ENCODE measurements at regions not wholly inside any gene's neighbourhood (a gene's known extent, or its start where the extent isn't known, plus 50 kb on each side); places are given as distances from the start of the nearest gene placed in this dataset.

- no peak for DNase-seq (ENCODE audit: low spot score)
- intact Hi-C loops (cut with DNase I), result no loop called here
Measured at GRCh38 chr5:58057324-58057723, 402.6 kb downstream of the PLK2 start.

- no peak for DNase-seq (ENCODE audit: low spot score)
- intact Hi-C loops (cut with DNase I), result no loop called here
Measured at GRCh38 chr5:58056546-58056945, 403.3 kb downstream of the PLK2 start.

GRCh38 chr5:58054018-58054417 is 405.9 kb downstream of the PLK2 start:
- intact Hi-C loops (cut with DNase I), result no loop called here
- no peak for DNase-seq (ENCODE audit: low spot score)

- intact Hi-C loops (cut with DNase I), result no loop called here
- no peak for DNase-seq (ENCODE audit: low spot score)
Measured at GRCh38 chr5:58048954-58049353, 410.9 kb downstream of the PLK2 start.

GRCh38 chr5:58048185-58048925 is 411.5 kb downstream of the PLK2 start:
- DNase-seq (ENCODE audit: low spot score), result no peak
- intact Hi-C loops (cut with DNase I), result no loop called here

- DNase-seq (ENCODE audit: low spot score), result no peak
- intact Hi-C loops (cut with DNase I), result no loop called here
Measured at GRCh38 chr5:58046371-58046770, 413.5 kb downstream of the PLK2 start.

- intact Hi-C loops (cut with DNase I), result no loop called here
- no peak for DNase-seq (ENCODE audit: low spot score)
Measured at GRCh38 chr5:58044166-58044565, 415.7 kb downstream of the PLK2 start.

GRCh38 chr5:58043032-58043945 is 416.6 kb downstream of the PLK2 start:
- intact Hi-C loops (cut with DNase I), result no loop called here
- DNase-seq (ENCODE audit: low spot score), result no peak

- intact Hi-C loops (cut with DNase I), result no loop called here
- no peak for DNase-seq (ENCODE audit: low spot score)
Measured at GRCh38 chr5:58041884-58042283, 418.0 kb downstream of the PLK2 start.

GRCh38 chr5:58040846-58041245 is 419.0 kb downstream of the PLK2 start:
- intact Hi-C loops (cut with DNase I), result no loop called here
- no peak for DNase-seq (ENCODE audit: low spot score)

GRCh38 chr5:58040044-58040443 is 419.8 kb downstream of the PLK2 start:
- intact Hi-C loops (cut with DNase I), result no loop called here
- DNase-seq (ENCODE audit: low spot score), result no peak

- no peak for DNase-seq (ENCODE audit: low spot score)
- intact Hi-C loops (cut with DNase I), result no loop called here
Measured at GRCh38 chr5:58037899-58038298, 422.0 kb downstream of the PLK2 start.

- DNase-seq (ENCODE audit: low spot score), result no peak
- intact Hi-C loops (cut with DNase I), result no loop called here
Measured at GRCh38 chr5:58025809-58026208, 434.1 kb downstream of the PLK2 start.

GRCh38 chr5:58024151-58024550 is 435.7 kb downstream of the PLK2 start:
- no peak for DNase-seq (ENCODE audit: low spot score)
- intact Hi-C loops (cut with DNase I), result no loop called here

- DNase-seq (ENCODE audit: low spot score), result no peak
- intact Hi-C loops (cut with DNase I), result no loop called here
Measured at GRCh38 chr5:58022055-58022454, 437.8 kb downstream of the PLK2 start.

GRCh38 chr5:58021466-58021865 is 438.4 kb downstream of the PLK2 start:
- intact Hi-C loops (cut with DNase I), result no loop called here
- no peak for DNase-seq (ENCODE audit: low spot score)

GRCh38 chr5:58019614-58020013 is 440.3 kb downstream of the PLK2 start:
- DNase-seq (ENCODE audit: low spot score), result peak; percentile 82
- intact Hi-C loops (cut with DNase I), result no loop called here

GRCh38 chr5:58018016-58018415 is 441.9 kb downstream of the PLK2 start:
- no peak for DNase-seq (ENCODE audit: low spot score)
- intact Hi-C loops (cut with DNase I), result no loop called here

- no peak for DNase-seq (ENCODE audit: low spot score)
- intact Hi-C loops (cut with DNase I), result no loop called here
Measured at GRCh38 chr5:58016877-58017276, 443.0 kb downstream of the PLK2 start.

GRCh38 chr5:58016358-58016757 is 443.5 kb downstream of the PLK2 start:
- DNase-seq (ENCODE audit: low spot score), result no peak
- intact Hi-C loops (cut with DNase I), result no loop called here

GRCh38 chr5:58015175-58015574 is 444.7 kb downstream of the PLK2 start:
- intact Hi-C loops (cut with DNase I), result no loop called here
- DNase-seq (ENCODE audit: low spot score), result no peak

Data from posterior vena cava (tissue), 2 donors.